ENCODE measurements at regions not wholly inside any gene's neighbourhood (a gene's known extent, or its start where the extent isn't known, plus 50 kb on each side); places are given as distances from the start of the nearest gene placed in this dataset.

- TF ChIP-seq RFX5 (IDR thresholded peaks at IDR 0.05; ENCODE audit: borderline replicate concordance, low read depth, low read length), result no peak
- TF ChIP-seq E2F6 (IDR thresholded peaks at IDR 0.05), result no peak
These were observed 88.8 kb downstream of the INHBB start (continued) for GRCh38 chr2:120434492-120435308.
